ENCODE measurements at regions not wholly inside any gene's neighbourhood (a gene's known extent, or its start where the extent isn't known, plus 50 kb on each side); places are given as distances from the start of the nearest gene placed in this dataset.

- TF ChIP-seq POLR2A (IDR thresholded peaks at IDR 0.05) (no peak), EP300 (IDR thresholded peaks at IDR 0.05) (no peak)
- TF ChIP-seq, protein P1, sequence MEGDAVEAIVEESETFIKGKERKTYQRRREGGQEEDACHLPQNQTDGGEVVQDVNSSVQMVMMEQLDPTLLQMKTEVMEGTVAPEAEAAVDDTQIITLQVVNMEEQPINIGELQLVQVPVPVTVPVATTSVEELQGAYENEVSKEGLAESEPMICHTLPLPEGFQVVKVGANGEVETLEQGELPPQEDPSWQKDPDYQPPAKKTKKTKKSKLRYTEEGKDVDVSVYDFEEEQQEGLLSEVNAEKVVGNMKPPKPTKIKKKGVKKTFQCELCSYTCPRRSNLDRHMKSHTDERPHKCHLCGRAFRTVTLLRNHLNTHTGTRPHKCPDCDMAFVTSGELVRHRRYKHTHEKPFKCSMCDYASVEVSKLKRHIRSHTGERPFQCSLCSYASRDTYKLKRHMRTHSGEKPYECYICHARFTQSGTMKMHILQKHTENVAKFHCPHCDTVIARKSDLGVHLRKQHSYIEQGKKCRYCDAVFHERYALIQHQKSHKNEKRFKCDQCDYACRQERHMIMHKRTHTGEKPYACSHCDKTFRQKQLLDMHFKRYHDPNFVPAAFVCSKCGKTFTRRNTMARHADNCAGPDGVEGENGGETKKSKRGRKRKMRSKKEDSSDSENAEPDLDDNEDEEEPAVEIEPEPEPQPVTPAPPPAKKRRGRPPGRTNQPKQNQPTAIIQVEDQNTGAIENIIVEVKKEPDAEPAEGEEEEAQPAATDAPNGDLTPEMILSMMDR (IDR thresholded peaks at IDR 0.05), result no peak
These were observed 211.9 kb upstream of the HS3ST1 start for GRCh38 chr4:11640584-11640983.

All from sigmoid colon (tissue), 4 donors.